ENCODE measurements at regions not wholly inside any gene's neighbourhood (a gene's known extent, or its start where the extent isn't known, plus 50 kb on each side); places are given as distances from the start of the nearest gene placed in this dataset.

GRCh38 chr14:98189944-98190343 lies 1082.1 kb downstream of the BCL11B start:
- TF ChIP-seq CTCF (IDR thresholded peaks at IDR 0.05), result no peak
- H3K36me3 ChIP-seq, result no peaks in the 10 kb centered on the region
- no peak for DNase-seq (ENCODE audit: low spot score)
- no peak overlapping the region for H3K27ac ChIP-seq
- no peak for ATAC-seq (ENCODE audit: insufficient number of reproducible peaks, low FRiP score, low read depth)
- H3K4me1 ChIP-seq (ENCODE audit: control insufficient read depth in 1 of 2, low read depth in 2 of 2), result no peaks in the 10 kb centered on the region
- H3K4me3 ChIP-seq, result no peak overlapping the region
- no peaks in the 10 kb centered on the region for H3K9me3 ChIP-seq
- H3K27me3 ChIP-seq (replicated peaks; ENCODE audit: insufficient read depth), result no peaks in the 10 kb centered on the region

GRCh38 chr14:98192946-98193345 lies 1079.1 kb downstream of the BCL11B start:
- Histone ChIP-seq H3K27ac (no peak overlapping the region), H3K36me3 (no peaks in the 10 kb centered on the region), H3K4me3 (no peak overlapping the region), H3K27me3 (replicated peaks; ENCODE audit: insufficient read depth) (no peaks in the 10 kb centered on the region), H3K9me3 (no peaks in the 10 kb centered on the region), H3K4me1 (ENCODE audit: control insufficient read depth in 1 of 2, low read depth in 2 of 2) (no peaks in the 10 kb centered on the region)
- ATAC-seq (ENCODE audit: insufficient number of reproducible peaks, low FRiP score, low read depth), result no peak
- TF ChIP-seq CTCF (IDR thresholded peaks at IDR 0.05), result no peak
- DNase-seq (ENCODE audit: low spot score), result no peak

GRCh38 chr14:98194821-98195220 lies 1077.2 kb downstream of the BCL11B start:
- no peak for DNase-seq (ENCODE audit: low spot score)
- ATAC-seq (ENCODE audit: insufficient number of reproducible peaks, low FRiP score, low read depth), result no peak
- Histone ChIP-seq H3K4me1 (ENCODE audit: control insufficient read depth in 1 of 2, low read depth in 2 of 2) (no peaks in the 10 kb centered on the region), H3K27ac (no peak overlapping the region), H3K9me3 (no peaks in the 10 kb centered on the region), H3K27me3 (replicated peaks; ENCODE audit: insufficient read depth) (no peaks in the 10 kb centered on the region), H3K36me3 (no peaks in the 10 kb centered on the region), H3K4me3 (no peak overlapping the region)
- no peak for TF ChIP-seq CTCF (IDR thresholded peaks at IDR 0.05)

GRCh38 chr14:98195256-98195655 lies 1076.7 kb downstream of the BCL11B start:
- no peak for DNase-seq (ENCODE audit: low spot score)
- H3K27ac ChIP-seq, result no peak overlapping the region
- no peaks in the 10 kb centered on the region for H3K36me3 ChIP-seq
- no peaks in the 10 kb centered on the region for H3K4me1 ChIP-seq (ENCODE audit: control insufficient read depth in 1 of 2, low read depth in 2 of 2)
- H3K4me3 ChIP-seq, result no peak overlapping the region
- TF ChIP-seq CTCF (IDR thresholded peaks at IDR 0.05), result no peak
- no peaks in the 10 kb centered on the region for H3K9me3 ChIP-seq
- ATAC-seq (ENCODE audit: insufficient number of reproducible peaks, low FRiP score, low read depth), result no peak
- H3K27me3 ChIP-seq (replicated peaks; ENCODE audit: insufficient read depth), result no peaks in the 10 kb centered on the region

- Histone ChIP-seq H3K27me3 (replicated peaks; ENCODE audit: insufficient read depth) (no peaks in the 10 kb centered on the region), H3K4me3 (no peak overlapping the region), H3K4me1 (ENCODE audit: control insufficient read depth in 1 of 2, low read depth in 2 of 2) (no peaks in the 10 kb centered on the region), H3K27ac (no peak overlapping the region), H3K36me3 (no peaks in the 10 kb centered on the region), H3K9me3 (no peaks in the 10 kb centered on the region)
- no peak for TF ChIP-seq CTCF (IDR thresholded peaks at IDR 0.05)
- DNase-seq (ENCODE audit: low spot score), result no peak
- no peak for ATAC-seq (ENCODE audit: insufficient number of reproducible peaks, low FRiP score, low read depth)
Observed at GRCh38 chr14:98197933-98198332, 1074.1 kb downstream of the BCL11B start.
